Prostate gland (tissue), 2 donors: ENCODE measurements at regions not wholly inside any gene's neighbourhood (a gene's known extent, or its start where the extent isn't known, plus 50 kb on each side); places are given as distances from the start of the nearest gene placed in this dataset.

ENCODE experiments used
- DNase-seq: peaks from one replicate; pipeline ENCODE4 v3.0.0-alpha.2; 2019; ENCODE audit warnings: low spot score
- H3K27ac ChIP-seq, 2 donors: fragments of 200-600 bp; sonication (generic); 2 replicates each; pipeline ENCODE4 v1.5.1; 2017 to 2019
- H3K27me3 ChIP-seq: fragments of 200-600 bp; sonication (generic); replicated peaks from 2 replicates; pipeline ENCODE4 v1.5.1; 2019; ENCODE audit not compliant: insufficient read depth
- H3K36me3 ChIP-seq, 2 donors: fragments of 200-600 bp; sonication (generic); 1 replicate in 1 of 2; 2 replicates in 1 of 2; pipeline versions ENCODE4 v1.5.1 to v1.8.1; 2017 to 2019
- H3K4me1 ChIP-seq: fragments of 200-600 bp; sonication (generic); replicated peaks from 2 replicates; pipeline ENCODE4 v1.5.1; 2019
- H3K4me3 ChIP-seq, 2 donors: fragments of 200-600 bp; sonication (generic); 2 replicates each; pipeline ENCODE4 v1.5.1; 2017 to 2019
- H3K9me3 ChIP-seq: fragments of 200-600 bp; sonication (generic); 2 replicates; pipeline ENCODE4 v1.5.1; 2017
- POLR2A ChIP-seq: fragments of 450-650 bp; IDR thresholded peaks from one replicate; pipeline ENCODE4 v1.6.1; 2016; ENCODE audit warnings: antibody characterized with exemption, mild to moderate bottlenecking
- POLR2AphosphoS5 ChIP-seq: sonication (generic); formaldehyde crosslinking; IDR thresholded peaks from one replicate; pipeline ENCODE4 v1.6.1; 2017; ENCODE audit warnings: antibody characterized with exemption
- WGBS: methylation state at CpG from one replicate; pipeline ENCODE4 v1.1.5; 2018; 5-methylcytosine and 5-hydroxymethylcytosine counted together
- intact Hi-C: fragments of 100-400 bp; cut with DNase I; formaldehyde crosslinking; loops from one replicate; pipeline ENCODE4 v1.14.2; 2022
- TF ChIP-seq, protein P1 (sequence below), 4 experiments: fragments of 200-600 bp in 2 of 4; fragments of 450-650 bp in 2 of 4; sonication (generic) in 2 of 4; IDR thresholded peaks; 1 replicate in 3 of 4; 2 replicates in 1 of 4; pipeline ENCODE4 v1.5.1; 2016 to 2019; ENCODE audit warnings: antibody characterized with exemption in 4 of 4, mild to moderate bottlenecking in 2 of 4, moderate library complexity in 2 of 4

DNA sequence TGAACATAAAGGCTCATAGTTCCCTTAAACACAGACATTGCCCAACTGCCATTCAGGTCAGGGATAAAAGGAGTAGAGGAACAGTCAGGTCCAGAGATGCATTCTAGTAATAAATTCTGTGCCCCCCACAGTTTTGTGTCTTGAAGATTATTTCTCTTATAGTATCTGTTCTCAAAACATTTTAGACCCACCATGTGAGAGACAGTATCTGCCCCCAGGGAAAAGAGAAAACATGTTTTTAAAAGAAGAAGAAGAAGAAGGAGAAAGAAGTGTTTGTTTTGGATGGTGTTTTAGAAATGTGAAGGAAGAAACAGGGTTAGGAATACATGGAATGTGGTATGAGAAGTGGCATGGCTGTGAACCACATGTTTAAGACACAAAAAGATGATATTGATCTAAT, 629.6 kb upstream of the EPHA7 start:
- Histone ChIP-seq H3K27ac (no peak overlapping the region), H3K4me3 (no peak overlapping the region), H3K4me1 (peaks cover 3% of the 10 kb centered on the region), H3K36me3 (no peaks in the 10 kb centered on the region), H3K27me3 (no peaks in the 10 kb centered on the region), H3K9me3 (no peaks in the 10 kb centered on the region)
- no peak for DNase-seq
- TF ChIP-seq, protein P1, sequence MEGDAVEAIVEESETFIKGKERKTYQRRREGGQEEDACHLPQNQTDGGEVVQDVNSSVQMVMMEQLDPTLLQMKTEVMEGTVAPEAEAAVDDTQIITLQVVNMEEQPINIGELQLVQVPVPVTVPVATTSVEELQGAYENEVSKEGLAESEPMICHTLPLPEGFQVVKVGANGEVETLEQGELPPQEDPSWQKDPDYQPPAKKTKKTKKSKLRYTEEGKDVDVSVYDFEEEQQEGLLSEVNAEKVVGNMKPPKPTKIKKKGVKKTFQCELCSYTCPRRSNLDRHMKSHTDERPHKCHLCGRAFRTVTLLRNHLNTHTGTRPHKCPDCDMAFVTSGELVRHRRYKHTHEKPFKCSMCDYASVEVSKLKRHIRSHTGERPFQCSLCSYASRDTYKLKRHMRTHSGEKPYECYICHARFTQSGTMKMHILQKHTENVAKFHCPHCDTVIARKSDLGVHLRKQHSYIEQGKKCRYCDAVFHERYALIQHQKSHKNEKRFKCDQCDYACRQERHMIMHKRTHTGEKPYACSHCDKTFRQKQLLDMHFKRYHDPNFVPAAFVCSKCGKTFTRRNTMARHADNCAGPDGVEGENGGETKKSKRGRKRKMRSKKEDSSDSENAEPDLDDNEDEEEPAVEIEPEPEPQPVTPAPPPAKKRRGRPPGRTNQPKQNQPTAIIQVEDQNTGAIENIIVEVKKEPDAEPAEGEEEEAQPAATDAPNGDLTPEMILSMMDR (IDR thresholded peaks at IDR 0.05) = no peak
- TF ChIP-seq POLR2A = no peak
- no peak for TF ChIP-seq POLR2AphosphoS5
- intact Hi-C loops = loop anchor here (10.0 kb wide), 2 partner anchors 274 to 624 kb away; no protein-coding TSS in a partner anchor

DNA sequence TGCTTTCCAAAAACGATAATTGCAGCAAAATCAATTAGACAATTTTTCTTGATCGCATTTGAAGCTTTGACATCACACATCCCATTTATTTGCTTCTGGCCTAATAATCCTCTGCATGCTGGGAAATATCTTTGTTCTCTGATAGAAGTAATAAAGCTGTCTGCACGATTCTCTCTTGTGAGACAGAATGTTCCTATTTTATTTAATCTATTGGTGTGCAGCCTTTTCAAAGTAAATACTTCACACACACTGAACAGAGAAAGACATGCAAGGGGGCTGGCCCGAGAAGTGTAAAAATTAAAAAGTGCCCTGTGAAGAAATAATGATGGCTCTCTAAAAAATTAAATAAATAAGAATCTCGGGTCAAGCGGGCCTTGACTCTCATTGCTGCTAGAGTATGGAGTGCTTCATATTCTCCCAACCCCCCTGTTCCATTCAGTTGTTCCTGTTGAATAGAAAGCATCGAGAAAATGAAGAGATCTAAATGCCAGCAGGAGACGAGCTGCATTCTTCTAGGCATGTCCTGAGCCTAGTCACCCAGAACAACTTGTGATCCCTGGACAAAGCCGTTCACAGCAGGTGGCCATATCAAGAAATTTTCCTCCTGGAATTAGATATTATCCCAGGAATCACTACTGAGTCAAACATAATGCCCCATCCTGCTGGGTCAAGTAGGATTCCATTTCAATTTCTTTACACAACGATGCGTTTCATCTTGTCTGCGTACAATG, 625.9 kb upstream of the EPHA7 start:
- no peak for DNase-seq
- Histone ChIP-seq H3K9me3 (no peaks in the 10 kb centered on the region), H3K27me3 (no peaks in the 10 kb centered on the region), H3K27ac (peak overlapping the region; percentile 4 to 49), H3K4me1 (peaks cover 3% of the 10 kb centered on the region), H3K36me3 (no peaks in the 10 kb centered on the region), H3K4me3 (no peak overlapping the region)
- TF ChIP-seq, protein P1 (IDR thresholded peaks at IDR 0.05) = no peak
- no peak for TF ChIP-seq POLR2A
- TF ChIP-seq POLR2AphosphoS5 = peak; percentile 60
- intact Hi-C loops = loop anchor here (10.0 kb wide), 2 partner anchors 270 to 620 kb away; no protein-coding TSS in a partner anchor
- WGBS = 14% methylated on average over 12 of the region's 12 CpGs

DNA sequence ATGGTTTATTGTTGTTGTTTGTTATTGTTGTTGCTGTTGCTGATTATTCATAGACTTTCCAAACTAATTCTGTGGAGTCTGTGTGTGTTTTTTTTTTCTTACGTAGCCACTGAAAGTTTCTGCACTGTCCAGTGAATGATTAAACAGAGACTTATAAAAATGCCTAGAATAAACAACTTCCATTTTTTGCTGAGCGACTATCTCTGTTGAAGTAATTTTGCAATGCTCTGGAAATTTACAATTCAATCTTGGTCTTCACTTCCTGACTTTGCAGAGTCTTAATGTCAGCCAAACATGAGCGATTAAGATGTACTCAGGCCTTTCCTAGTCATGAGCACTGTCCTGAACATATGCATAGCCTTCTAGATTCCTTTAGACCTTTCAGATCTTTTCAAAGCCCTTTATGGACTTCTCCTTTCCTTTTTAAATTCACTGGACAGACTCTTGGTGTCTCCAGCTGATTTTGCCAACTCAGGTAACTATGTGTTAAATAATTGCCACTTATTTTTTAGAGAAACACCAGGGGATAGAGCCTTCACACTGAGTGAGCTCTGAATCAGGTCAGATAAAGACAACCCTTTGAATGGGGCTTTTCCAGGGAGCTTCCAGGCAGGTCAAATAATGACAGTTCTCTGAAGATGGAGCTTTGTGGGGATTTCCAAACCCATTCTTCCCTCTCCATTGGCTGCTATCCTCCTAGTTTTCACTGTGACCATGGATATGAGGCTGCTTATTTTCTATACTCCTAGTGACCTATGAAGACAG, 622.8 kb upstream of the EPHA7 start:
- H3K27me3 ChIP-seq = no peaks in the 10 kb centered on the region

DNA sequence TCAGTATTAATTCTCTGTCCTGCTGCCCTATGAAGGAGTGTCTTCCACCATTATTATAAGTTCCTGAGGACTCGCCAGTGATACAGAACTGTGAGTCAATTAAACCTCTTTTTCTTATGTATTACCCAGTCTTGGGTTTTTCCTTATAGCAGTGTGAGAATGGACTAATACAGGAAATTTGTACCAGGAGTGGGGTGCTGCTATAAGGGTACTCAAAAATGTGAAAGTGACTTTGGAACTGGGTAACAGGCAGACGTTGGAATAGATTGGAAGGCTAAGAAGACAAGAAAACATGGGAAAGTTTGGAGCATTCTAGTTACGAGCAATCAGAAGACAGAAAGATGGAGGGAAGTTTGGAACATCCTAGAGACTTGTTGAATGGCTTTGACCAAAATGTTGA, 616.7 kb upstream of the EPHA7 start:
- no peak for TF ChIP-seq POLR2A
- TF ChIP-seq POLR2AphosphoS5 = no peak
- TF ChIP-seq, protein P1 (IDR thresholded peaks at IDR 0.05) = no peak
- Histone ChIP-seq H3K36me3 (no peaks in the 10 kb centered on the region), H3K9me3 (no peaks in the 10 kb centered on the region), H3K4me3 (no peak overlapping the region), H3K27ac (no peak overlapping the region), H3K4me1 (no peaks in the 10 kb centered on the region), H3K27me3 (no peaks in the 10 kb centered on the region)
- intact Hi-C loops = no loop called here
- 98% methylated on average over 3 of the region's 3 CpGs for WGBS
- no peak for DNase-seq

More for the DNA sequence above, 622.8 kb upstream of the EPHA7 start:
- no peak for DNase-seq
- Histone ChIP-seq H3K4me1 (peaks cover 3% of the 10 kb centered on the region), H3K36me3 (no peaks in the 10 kb centered on the region), H3K4me3 (no peak overlapping the region), H3K27ac (no peak overlapping the region), H3K9me3 (no peaks in the 10 kb centered on the region)
- TF ChIP-seq POLR2A = no peak
- no peak for TF ChIP-seq POLR2AphosphoS5
- TF ChIP-seq, protein P1 (IDR thresholded peaks at IDR 0.05) = no peak
- intact Hi-C loops = loop anchor here (10.0 kb wide), 2 partner anchors 267 to 617 kb away; no protein-coding TSS in a partner anchor
- 53% methylated on average over 3 of the region's 3 CpGs for WGBS
